ENCODE measurements at regions not wholly inside any gene's neighbourhood (a gene's known extent, or its start where the extent isn't known, plus 50 kb on each side); places are given as distances from the start of the nearest gene placed in this dataset.
A peak's percentile ranks its signal among the peaks of the same experiment; 100 is the strongest.

GRCh38 chr11:11010624-11011127, 152.8 kb upstream of the ZBED5 start:
- TF ChIP-seq EZH2 (IDR thresholded peaks at IDR 0.05; ENCODE audit: borderline replicate concordance, low read depth, low read length, severe bottlenecking) (no peak), POLR2AphosphoS5 (IDR thresholded peaks at IDR 0.05; ENCODE audit: insufficient read depth, low read depth, low read length) (no peak), CTCF (IDR thresholded peaks at IDR 0.05; ENCODE audit: extremely low read depth in 1 of 2, insufficient read depth in 1 of 2, low read depth in 1 of 2, low read length in 2 of 2) (peak; percentile 12 to 36), MAX (IDR thresholded peaks at IDR 0.05; ENCODE audit: insufficient read depth, insufficient read length) (no peak), POLR2A (IDR thresholded peaks at IDR 0.05; ENCODE audit: low read depth, low read length) (no peak), GATA2 (IDR thresholded peaks at IDR 0.05; ENCODE audit: insufficient read depth, insufficient read length, low read depth, low read length) (no peak), FOS (IDR thresholded peaks at IDR 0.05; ENCODE audit: borderline replicate concordance, insufficient read depth, low read length) (no peak)
